ENCODE measurements at regions not wholly inside any gene's neighbourhood (a gene's known extent, or its start where the extent isn't known, plus 50 kb on each side); places are given as distances from the start of the nearest gene placed in this dataset.

DNA sequence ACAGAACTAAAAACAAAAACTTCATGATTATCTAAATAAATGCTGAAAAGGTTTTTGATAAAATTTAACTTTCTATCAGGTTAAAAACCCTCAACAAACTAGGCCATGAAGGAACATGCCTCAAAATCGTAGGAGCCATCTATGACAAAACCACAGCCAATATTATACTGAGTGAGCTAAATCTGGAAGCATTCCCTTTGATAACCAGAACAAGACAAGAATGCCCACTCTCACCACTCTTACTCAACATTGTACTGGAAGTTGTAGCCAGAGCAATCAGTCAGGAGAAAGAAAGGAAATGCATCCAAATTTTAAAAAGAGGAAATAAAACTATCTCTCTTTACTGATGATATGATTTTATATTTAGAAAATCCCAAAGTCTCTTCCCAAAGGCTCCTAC lies 228.7 kb downstream of the CHRM2 start:
- TF ChIP-seq, protein P1, sequence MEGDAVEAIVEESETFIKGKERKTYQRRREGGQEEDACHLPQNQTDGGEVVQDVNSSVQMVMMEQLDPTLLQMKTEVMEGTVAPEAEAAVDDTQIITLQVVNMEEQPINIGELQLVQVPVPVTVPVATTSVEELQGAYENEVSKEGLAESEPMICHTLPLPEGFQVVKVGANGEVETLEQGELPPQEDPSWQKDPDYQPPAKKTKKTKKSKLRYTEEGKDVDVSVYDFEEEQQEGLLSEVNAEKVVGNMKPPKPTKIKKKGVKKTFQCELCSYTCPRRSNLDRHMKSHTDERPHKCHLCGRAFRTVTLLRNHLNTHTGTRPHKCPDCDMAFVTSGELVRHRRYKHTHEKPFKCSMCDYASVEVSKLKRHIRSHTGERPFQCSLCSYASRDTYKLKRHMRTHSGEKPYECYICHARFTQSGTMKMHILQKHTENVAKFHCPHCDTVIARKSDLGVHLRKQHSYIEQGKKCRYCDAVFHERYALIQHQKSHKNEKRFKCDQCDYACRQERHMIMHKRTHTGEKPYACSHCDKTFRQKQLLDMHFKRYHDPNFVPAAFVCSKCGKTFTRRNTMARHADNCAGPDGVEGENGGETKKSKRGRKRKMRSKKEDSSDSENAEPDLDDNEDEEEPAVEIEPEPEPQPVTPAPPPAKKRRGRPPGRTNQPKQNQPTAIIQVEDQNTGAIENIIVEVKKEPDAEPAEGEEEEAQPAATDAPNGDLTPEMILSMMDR (conservative IDR thresholded peaks at IDR 0.05; ENCODE audit: low read length) = no peak
- TF ChIP-seq EZH2phosphoT487 (IDR thresholded peaks at IDR 0.05; ENCODE audit: borderline replicate concordance) = no peak
